BJ (cell line): ENCODE measurements at regions not wholly inside any gene's neighbourhood (a gene's known extent, or its start where the extent isn't known, plus 50 kb on each side); places are given as distances from the start of the nearest gene placed in this dataset.
A peak's percentile ranks its signal among the peaks of the same experiment; 100 is the strongest.

Experiments
- CTCF ChIA-PET: fragments of 350-600 bp; formaldehyde crosslinking; extraction: SDS; loops from one replicate; lab custom pipeline; 2021; ENCODE audit warnings: antibody characterized with exemption, inconsistent platforms; lab: Yijun Ruan, JAX
- POLR2A ChIA-PET: fragments of 300-600 bp; sonication (Branson Sonifier 250); formaldehyde crosslinking; extraction: SDS; loops from one replicate; lab custom pipeline; 2021; ENCODE audit warnings: antibody characterized with exemption; lab: Charles Lee
- DNase-seq: peaks from one replicate; pipeline ENCODE4 v3.0.0-alpha.2; 2011; ENCODE audit warnings: low read depth
- H3K27me3 ChIP-seq: 2 replicates; pipeline ENCODE4 v1.6.0; 2011; ENCODE audit warnings: low read length; ENCODE audit not compliant: control insufficient read depth, insufficient read depth
- H3K36me3 ChIP-seq: 2 replicates; pipeline ENCODE4 v1.5.1; 2011; ENCODE audit warnings: low read length; ENCODE audit not compliant: control insufficient read depth, insufficient read depth
- H3K4me3 ChIP-seq: 2 replicates; pipeline ENCODE4 v1.5.1; 2011; ENCODE audit warnings: low read depth, mild to moderate bottlenecking, control low read depth, low read length
- TF ChIP-seq, protein P1 (sequence below): IDR thresholded peaks from 2 replicates; pipeline ENCODE4 v1.5.1; 2011; ENCODE audit warnings: low read depth, mild to moderate bottlenecking, control low read depth, inconsistent platforms, low read length, moderate library complexity; ENCODE audit not compliant: insufficient read depth

DNA sequence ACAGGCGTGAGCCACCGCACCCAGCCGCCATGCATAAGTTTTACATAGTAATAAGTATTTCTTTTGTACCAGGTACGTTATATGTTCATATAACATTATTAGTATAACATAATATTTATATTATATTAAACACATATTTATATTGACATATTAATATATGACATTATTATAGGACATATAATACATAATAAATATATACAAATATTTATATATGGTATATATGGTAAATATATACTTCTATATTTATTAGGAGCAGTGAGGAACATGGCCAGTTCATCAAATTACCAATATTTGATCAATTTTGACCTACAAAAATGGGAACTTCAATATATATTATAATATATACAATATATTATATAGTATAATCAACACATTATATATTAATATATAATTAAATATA lies 245.9 kb upstream of the FGGY start:
- TF ChIP-seq, protein P1, sequence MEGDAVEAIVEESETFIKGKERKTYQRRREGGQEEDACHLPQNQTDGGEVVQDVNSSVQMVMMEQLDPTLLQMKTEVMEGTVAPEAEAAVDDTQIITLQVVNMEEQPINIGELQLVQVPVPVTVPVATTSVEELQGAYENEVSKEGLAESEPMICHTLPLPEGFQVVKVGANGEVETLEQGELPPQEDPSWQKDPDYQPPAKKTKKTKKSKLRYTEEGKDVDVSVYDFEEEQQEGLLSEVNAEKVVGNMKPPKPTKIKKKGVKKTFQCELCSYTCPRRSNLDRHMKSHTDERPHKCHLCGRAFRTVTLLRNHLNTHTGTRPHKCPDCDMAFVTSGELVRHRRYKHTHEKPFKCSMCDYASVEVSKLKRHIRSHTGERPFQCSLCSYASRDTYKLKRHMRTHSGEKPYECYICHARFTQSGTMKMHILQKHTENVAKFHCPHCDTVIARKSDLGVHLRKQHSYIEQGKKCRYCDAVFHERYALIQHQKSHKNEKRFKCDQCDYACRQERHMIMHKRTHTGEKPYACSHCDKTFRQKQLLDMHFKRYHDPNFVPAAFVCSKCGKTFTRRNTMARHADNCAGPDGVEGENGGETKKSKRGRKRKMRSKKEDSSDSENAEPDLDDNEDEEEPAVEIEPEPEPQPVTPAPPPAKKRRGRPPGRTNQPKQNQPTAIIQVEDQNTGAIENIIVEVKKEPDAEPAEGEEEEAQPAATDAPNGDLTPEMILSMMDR, result no peak
- CTCF ChIA-PET, result no interaction called here

DNA sequence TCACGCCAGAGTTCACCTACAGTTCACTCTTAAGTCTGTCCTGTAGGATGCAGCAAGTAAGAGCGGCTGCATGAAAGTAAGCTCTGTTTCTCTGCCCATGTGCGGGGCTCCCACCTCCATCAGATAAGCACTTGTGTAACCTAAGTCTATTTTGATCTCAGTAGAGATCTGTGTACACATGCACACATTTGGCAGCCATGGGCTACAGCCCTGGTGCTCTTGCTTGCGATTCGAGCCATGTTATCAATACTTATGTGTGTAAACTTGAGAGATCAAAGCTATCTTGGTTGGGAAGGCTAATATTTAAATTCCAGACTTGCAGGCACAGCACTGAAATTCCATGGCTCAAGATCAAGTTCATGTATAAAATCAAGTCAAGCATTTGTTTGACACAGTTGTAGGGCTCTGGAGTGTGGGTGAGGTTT lies 244.7 kb upstream of the FGGY start:
- no peaks in the 10 kb centered on the region for H3K36me3 ChIP-seq
- no peak overlapping the region for H3K4me3 ChIP-seq
- TF ChIP-seq, protein P1, result no peak
- CTCF ChIA-PET, result interaction anchor here (0.9 to 1.5 kb wide), 3 partner anchors 8 to 21 kb away, joined by 3 to 6 read pairs (median 3); no protein-coding TSS in a partner anchor
- POLR2A ChIA-PET, result no interaction called here
- no peaks in the 10 kb centered on the region for H3K27me3 ChIP-seq
- no peak for DNase-seq

More for the DNA sequence above, 245.9 kb upstream of the FGGY start:
- Histone ChIP-seq H3K4me3 (no peak overlapping the region), H3K36me3 (no peaks in the 10 kb centered on the region), H3K27me3 (no peaks in the 10 kb centered on the region)
- DNase-seq, result no peak
- POLR2A ChIA-PET, result no interaction called here

DNA sequence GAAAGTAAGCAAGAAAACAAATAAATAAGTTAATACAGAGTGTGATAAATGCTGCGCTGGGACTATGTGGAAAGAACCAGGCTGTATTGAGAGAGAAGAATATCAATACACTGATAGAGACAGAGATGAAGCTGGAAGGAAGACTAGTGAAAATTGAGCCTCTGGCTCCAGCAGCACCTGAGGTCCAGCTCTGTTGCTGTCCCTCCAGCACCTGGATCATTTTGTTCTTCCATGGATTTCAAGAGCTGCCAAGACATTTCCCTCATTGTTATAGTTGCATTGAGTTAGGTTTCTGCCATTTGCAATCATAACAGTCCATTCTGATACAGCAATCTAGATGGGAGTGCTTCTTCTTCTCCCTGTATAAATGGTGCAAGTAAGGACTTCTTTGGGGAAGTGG lies 242.7 kb upstream of the FGGY start:
- ChIA-PET CTCF (interaction anchor here (1.2 kb wide), 1 partner anchor 315 kb away, joined by 3 read pairs; no protein-coding TSS in a partner anchor), POLR2A (interaction anchor here (0.7 kb wide), 1 partner anchor 59 kb away, joined by 3 read pairs; no protein-coding TSS in a partner anchor)
- no peak for DNase-seq

DNA sequence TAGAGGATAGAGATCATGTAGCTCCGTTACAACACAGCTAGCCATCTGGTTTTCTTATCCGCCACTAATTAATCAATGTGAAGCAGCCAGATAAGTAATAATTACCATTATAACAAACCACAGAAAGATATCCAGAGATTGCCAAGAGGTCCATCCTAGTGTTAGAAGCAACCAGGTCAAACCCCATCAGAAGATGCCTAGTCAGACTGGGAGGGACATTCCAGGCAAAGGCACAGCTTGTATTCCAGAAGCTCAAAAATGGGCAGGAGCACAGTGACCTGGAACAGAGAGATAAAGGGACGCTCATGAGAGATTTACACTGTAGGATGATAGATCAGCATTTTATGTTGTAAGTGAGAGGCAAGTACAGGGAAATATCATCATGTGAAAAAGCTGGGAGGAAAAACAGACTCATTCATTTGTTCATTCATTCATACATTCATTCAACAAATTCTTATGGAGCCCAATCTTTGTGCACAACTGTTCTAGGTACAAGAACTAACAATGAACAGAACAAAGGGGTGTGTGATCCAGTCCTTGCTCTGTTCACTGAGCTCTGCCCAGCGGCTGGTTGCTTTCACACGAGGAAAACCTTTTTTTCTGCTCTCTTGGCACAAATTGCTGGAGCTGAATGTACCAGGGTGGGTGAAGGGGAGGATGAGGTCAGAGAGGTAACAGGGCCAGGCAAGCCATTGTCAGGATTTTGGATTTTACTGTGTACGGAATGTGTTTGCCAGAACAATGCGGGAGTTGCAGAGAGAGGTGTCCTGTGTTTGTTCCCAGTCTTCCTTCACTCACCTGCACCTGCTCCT lies 240.8 kb upstream of the FGGY start:
- TF ChIP-seq, protein P1, result no peak
- Histone ChIP-seq H3K4me3 (no peak overlapping the region), H3K36me3 (no peaks in the 10 kb centered on the region), H3K27me3 (no peaks in the 10 kb centered on the region)
- POLR2A ChIA-PET, result no interaction called here
- no peak for DNase-seq
- CTCF ChIA-PET, result interaction anchor here (1.3 kb wide), 1 partner anchor 272 kb away, joined by 4 read pairs; the partner anchor contains the start of gene JUN

More for the DNA sequence above, 242.7 kb upstream of the FGGY start:
- Histone ChIP-seq H3K27me3 (no peaks in the 10 kb centered on the region), H3K36me3 (no peaks in the 10 kb centered on the region), H3K4me3 (no peak overlapping the region)
- TF ChIP-seq, protein P1, result no peak

DNA sequence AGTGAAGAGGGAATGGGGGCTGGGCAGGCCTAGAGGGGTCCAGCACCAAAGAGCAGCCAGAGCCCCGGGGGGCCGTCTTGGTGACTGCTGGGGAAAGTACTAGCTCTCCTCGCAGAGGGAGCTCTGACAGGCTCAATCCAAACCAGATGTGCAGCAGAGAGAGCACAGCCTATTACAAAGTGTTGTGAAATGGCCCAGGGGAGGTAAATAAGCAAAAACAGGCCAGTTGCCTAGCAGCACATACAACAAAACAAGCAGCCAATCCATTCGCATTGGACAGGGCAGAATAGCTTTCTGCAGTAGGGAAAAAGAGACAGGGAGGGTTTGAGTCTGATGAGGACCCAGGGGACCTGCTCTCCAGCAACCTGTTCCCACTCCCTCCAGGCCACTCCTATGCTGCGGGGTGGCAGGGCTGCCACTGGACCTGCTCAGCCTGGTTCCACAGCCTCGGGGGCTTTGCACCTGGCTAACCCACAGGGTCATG lies 239.6 kb upstream of the FGGY start:
- ChIA-PET CTCF (interaction anchor here (1.3 kb wide), 1 partner anchor 273 kb away, joined by 4 read pairs; the partner anchor contains the start of gene JUN), POLR2A (no interaction called here)
- TF ChIP-seq, protein P1, result no peak
- no peaks in the 10 kb centered on the region for H3K36me3 ChIP-seq
- no peak overlapping the region for H3K4me3 ChIP-seq
- no peaks in the 10 kb centered on the region for H3K27me3 ChIP-seq
- peak; percentile 95 for DNase-seq
